HL-60 (cell line): ENCODE measurements at regions not wholly inside any gene's neighbourhood (a gene's known extent, or its start where the extent isn't known, plus 50 kb on each side); places are given as distances from the start of the nearest gene placed in this dataset.

Experiments
- GABPA ChIP-seq: IDR thresholded peaks from 2 replicates; pipeline ENCODE4 v1.6.1; 2012; ENCODE audit warnings: low read depth
- POLR2AphosphoS5 ChIP-seq: IDR thresholded peaks from 2 replicates; pipeline ENCODE4 v1.6.1; 2012; ENCODE audit warnings: low read depth
- REST ChIP-seq: IDR thresholded peaks from 2 replicates; pipeline ENCODE4 v1.6.1; 2012; ENCODE audit warnings: low read depth; ENCODE audit not compliant: insufficient replicate concordance
- SPI1 ChIP-seq: IDR thresholded peaks from 2 replicates; pipeline ENCODE4 v1.6.1; 2012; ENCODE audit warnings: low read depth, mild to moderate bottlenecking, borderline replicate concordance
- TF ChIP-seq, protein P1 (sequence below): IDR thresholded peaks from one replicate; pipeline ENCODE4 v1.5.1; 2011; ENCODE audit warnings: low read length, control low read depth, inconsistent platforms; ENCODE audit not compliant: insufficient read depth

DNA sequence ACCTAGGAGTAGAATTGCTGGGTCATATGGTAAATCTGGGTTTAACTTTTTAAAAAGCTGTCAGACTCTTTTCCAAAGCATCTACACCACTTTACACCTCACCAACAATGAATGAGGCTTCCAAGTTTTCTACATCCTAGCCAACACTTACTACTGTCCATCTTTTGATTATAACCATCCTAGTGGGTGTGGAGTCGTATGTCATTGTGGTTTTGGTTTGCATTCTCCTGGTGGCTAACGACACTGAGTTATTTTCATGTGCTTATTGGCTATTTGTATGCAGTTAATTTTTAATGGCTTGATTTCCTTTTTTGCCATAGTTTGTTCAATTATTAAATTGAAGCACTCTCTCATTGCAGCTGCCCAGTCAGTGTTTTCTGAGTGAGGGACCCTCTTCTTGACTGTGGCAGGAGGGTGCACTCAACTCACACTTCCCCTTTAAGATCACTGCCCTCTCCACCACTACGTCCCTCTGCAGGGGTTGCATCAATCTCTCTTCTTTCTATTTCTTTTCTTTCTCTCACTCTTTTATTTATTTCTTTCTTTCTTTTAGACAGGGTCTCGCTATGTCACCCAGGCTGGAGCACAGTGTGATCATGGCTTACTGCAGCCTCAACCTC is 182.3 kb downstream of the C9orf152 start:
- TF ChIP-seq, protein P1, sequence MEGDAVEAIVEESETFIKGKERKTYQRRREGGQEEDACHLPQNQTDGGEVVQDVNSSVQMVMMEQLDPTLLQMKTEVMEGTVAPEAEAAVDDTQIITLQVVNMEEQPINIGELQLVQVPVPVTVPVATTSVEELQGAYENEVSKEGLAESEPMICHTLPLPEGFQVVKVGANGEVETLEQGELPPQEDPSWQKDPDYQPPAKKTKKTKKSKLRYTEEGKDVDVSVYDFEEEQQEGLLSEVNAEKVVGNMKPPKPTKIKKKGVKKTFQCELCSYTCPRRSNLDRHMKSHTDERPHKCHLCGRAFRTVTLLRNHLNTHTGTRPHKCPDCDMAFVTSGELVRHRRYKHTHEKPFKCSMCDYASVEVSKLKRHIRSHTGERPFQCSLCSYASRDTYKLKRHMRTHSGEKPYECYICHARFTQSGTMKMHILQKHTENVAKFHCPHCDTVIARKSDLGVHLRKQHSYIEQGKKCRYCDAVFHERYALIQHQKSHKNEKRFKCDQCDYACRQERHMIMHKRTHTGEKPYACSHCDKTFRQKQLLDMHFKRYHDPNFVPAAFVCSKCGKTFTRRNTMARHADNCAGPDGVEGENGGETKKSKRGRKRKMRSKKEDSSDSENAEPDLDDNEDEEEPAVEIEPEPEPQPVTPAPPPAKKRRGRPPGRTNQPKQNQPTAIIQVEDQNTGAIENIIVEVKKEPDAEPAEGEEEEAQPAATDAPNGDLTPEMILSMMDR, result no peak
- TF ChIP-seq POLR2AphosphoS5 (no peak), REST (no peak), SPI1 (peak; percentile 79), GABPA (no peak)
